HUES6 (cell line): ENCODE measurements at regions not wholly inside any gene's neighbourhood (a gene's known extent, or its start where the extent isn't known, plus 50 kb on each side); places are given as distances from the start of the nearest gene placed in this dataset.
"Not testable (repeated sequence)": the region's sequence is repeated elsewhere in the genome, so short reads cannot be mapped to it uniquely, and the experiment has no call there.

Experiments
- H3K27ac ChIP-seq: 2 replicates; pipeline ENCODE4 v1.7.0; 2013; ENCODE audit warnings: low read depth, mild to moderate bottlenecking, low read length, inconsistent platforms
- H3K27me3 ChIP-seq: 2 replicates; pipeline ENCODE4 v1.6.1; 2013; ENCODE audit warnings: low read length; ENCODE audit not compliant: control insufficient read depth, insufficient read depth
- H3K36me3 ChIP-seq: 2 replicates; pipeline ENCODE4 v1.6.1; 2013; ENCODE audit warnings: low read length; ENCODE audit not compliant: control insufficient read depth, insufficient read depth
- H3K4me1 ChIP-seq: 2 replicates; pipeline ENCODE4 v1.6.1; 2013; ENCODE audit warnings: low read length; ENCODE audit not compliant: control insufficient read depth, insufficient read depth
- H3K4me3 ChIP-seq: 2 replicates; pipeline ENCODE4 v1.5.1; 2013; ENCODE audit warnings: low read depth, low read length
- H3K9ac ChIP-seq: one replicate; pipeline ENCODE4 v1.6.1; 2013; ENCODE audit warnings: mild to moderate bottlenecking, low read length
- H3K9me3 ChIP-seq: 2 replicates; pipeline ENCODE4 v1.6.1; 2013; ENCODE audit warnings: low read depth, low read length; ENCODE audit not compliant: control insufficient read depth, insufficient read depth

GRCh38 chr2:91974401-91975129 lies 2896.7 kb upstream of the TEKT4 start:
- Histone ChIP-seq H3K4me3 (no peak overlapping the region), H3K27ac (no peak overlapping the region), H3K27me3 (no peaks in the 10 kb centered on the region; the same call in 1 of the 2 replicates), H3K36me3 (no peaks in the 10 kb centered on the region), H3K9ac (no peak overlapping the region), H3K4me1 (no peaks in the 10 kb centered on the region), H3K9me3 (peaks cover 11% of the 10 kb centered on the region; the same call in 1 of the 2 replicates)

GRCh38 chr2:91975130-91975491 lies 2896.1 kb upstream of the TEKT4 start:
- Histone ChIP-seq H3K27ac (no peak overlapping the region), H3K36me3 (no peaks in the 10 kb centered on the region), H3K9ac (no peak overlapping the region), H3K9me3 (peaks cover 11% of the 10 kb centered on the region; the same call in 1 of the 2 replicates), H3K27me3 (no peaks in the 10 kb centered on the region; the same call in 1 of the 2 replicates), H3K4me1 (no peaks in the 10 kb centered on the region), H3K4me3 (no peak overlapping the region)

GRCh38 chr2:91981016-91981668 lies 2890.1 kb upstream of the TEKT4 start:
- H3K9me3 ChIP-seq, result peaks cover 43% of the 10 kb centered on the region; the same call in 1 of the 2 replicates
- H3K27me3 ChIP-seq, H3K36me3 ChIP-seq, H3K27ac ChIP-seq, H3K4me3 ChIP-seq, H3K9ac ChIP-seq, H3K4me1 ChIP-seq: not testable (repeated sequence)

- not testable (repeated sequence) for H3K4me1 ChIP-seq
These were observed 2889.6 kb upstream of the TEKT4 start for GRCh38 chr2:91981669-91982020.

GRCh38 chr2:91982217-91982616 lies 2889.0 kb upstream of the TEKT4 start:
- H3K27me3 ChIP-seq, H3K4me3 ChIP-seq, H3K4me1 ChIP-seq, H3K36me3 ChIP-seq, H3K27ac ChIP-seq, H3K9ac ChIP-seq: not testable (repeated sequence)
- H3K9me3 ChIP-seq, result peaks cover 51% of the 10 kb centered on the region; the same call in 1 of the 2 replicates

More at GRCh38 chr2:91981669-91982020, 2889.6 kb upstream of the TEKT4 start:
- H3K9ac ChIP-seq, H3K27ac ChIP-seq, H3K27me3 ChIP-seq, H3K36me3 ChIP-seq, H3K4me3 ChIP-seq: not testable (repeated sequence)
- H3K9me3 ChIP-seq, result peaks cover 47% of the 10 kb centered on the region; the same call in 1 of the 2 replicates

- not testable (repeated sequence) for H3K4me3 ChIP-seq, H3K27me3 ChIP-seq, H3K4me1 ChIP-seq, H3K9ac ChIP-seq, H3K27ac ChIP-seq, H3K36me3 ChIP-seq
- H3K9me3 ChIP-seq, result peaks cover 51% of the 10 kb centered on the region; the same call in 1 of the 2 replicates
These were observed 2888.0 kb upstream of the TEKT4 start for GRCh38 chr2:91983257-91983656.

- H3K9me3 ChIP-seq, result peaks cover 51% of the 10 kb centered on the region; the same call in 1 of the 2 replicates
- not testable (repeated sequence) for H3K27ac ChIP-seq, H3K4me1 ChIP-seq, H3K9ac ChIP-seq, H3K4me3 ChIP-seq, H3K36me3 ChIP-seq, H3K27me3 ChIP-seq
These were observed 2887.5 kb upstream of the TEKT4 start for GRCh38 chr2:91983696-91984095.

- not testable (repeated sequence) for H3K4me1 ChIP-seq, H3K4me3 ChIP-seq, H3K27me3 ChIP-seq, H3K27ac ChIP-seq, H3K36me3 ChIP-seq, H3K9ac ChIP-seq
- peaks cover 51% of the 10 kb centered on the region; the same call in 1 of the 2 replicates for H3K9me3 ChIP-seq
These were observed 2887.1 kb upstream of the TEKT4 start for GRCh38 chr2:91984107-91984506.

- not testable (repeated sequence) for H3K9ac ChIP-seq, H3K4me3 ChIP-seq, H3K27ac ChIP-seq, H3K27me3 ChIP-seq, H3K36me3 ChIP-seq, H3K4me1 ChIP-seq
- H3K9me3 ChIP-seq, result peaks cover 51% of the 10 kb centered on the region; the same call in 1 of the 2 replicates
These were observed 2885.7 kb upstream of the TEKT4 start for GRCh38 chr2:91985490-91985889.

- not testable (repeated sequence) for H3K27ac ChIP-seq, H3K27me3 ChIP-seq, H3K4me3 ChIP-seq, H3K36me3 ChIP-seq, H3K9ac ChIP-seq, H3K4me1 ChIP-seq
- peaks cover 40% of the 10 kb centered on the region; the same call in 1 of the 2 replicates for H3K9me3 ChIP-seq
These were observed 2884.3 kb upstream of the TEKT4 start for GRCh38 chr2:91986893-91987292.

- not testable (repeated sequence) for H3K36me3 ChIP-seq, H3K9ac ChIP-seq, H3K4me3 ChIP-seq, H3K4me1 ChIP-seq, H3K27ac ChIP-seq, H3K27me3 ChIP-seq
- peaks cover 27% of the 10 kb centered on the region; the same call in 1 of the 2 replicates for H3K9me3 ChIP-seq
These were observed 2882.5 kb upstream of the TEKT4 start for GRCh38 chr2:91988754-91989153.
